Right lung (tissue), 2 donors: ENCODE measurements at regions not wholly inside any gene's neighbourhood (a gene's known extent, or its start where the extent isn't known, plus 50 kb on each side); places are given as distances from the start of the nearest gene placed in this dataset.

Experiments
- DNase-seq, 2 donors: peaks; one replicate each; pipeline ENCODE4 v3.0.0-alpha.2; 2013

- DNase-seq = no peak
These were observed 295.3 kb downstream of the AACS start for GRCh38 chr12:125360540-125360939.

GRCh38 chr12:125371033-125371432 lies 305.8 kb downstream of the AACS start:
- no peak for DNase-seq

GRCh38 chr12:125372085-125372484 lies 306.9 kb downstream of the AACS start:
- DNase-seq = no peak

- DNase-seq = no peak
These were observed 308.1 kb downstream of the AACS start for GRCh38 chr12:125373375-125373774.

GRCh38 chr12:125376422-125376821 lies 311.2 kb downstream of the AACS start:
- DNase-seq = no peak

GRCh38 chr12:125377093-125377492 lies 311.9 kb downstream of the AACS start:
- DNase-seq = no peak

GRCh38 chr12:125381373-125381772 lies 316.1 kb downstream of the AACS start:
- DNase-seq = no peak

- DNase-seq = no peak
These were observed 317.7 kb downstream of the AACS start for GRCh38 chr12:125382926-125383325.

GRCh38 chr12:125386652-125387051 lies 321.4 kb downstream of the AACS start:
- no peak for DNase-seq

GRCh38 chr12:125387206-125387605 lies 322.0 kb downstream of the AACS start:
- DNase-seq = no peak

- DNase-seq = no peak
These were observed 323.9 kb downstream of the AACS start for GRCh38 chr12:125389061-125389697.

- no peak for DNase-seq
These were observed 328.3 kb downstream of the AACS start for GRCh38 chr12:125393569-125393968.

- DNase-seq = no peak
These were observed 330.5 kb downstream of the AACS start for GRCh38 chr12:125395583-125396215.

- no peak for DNase-seq
These were observed 334.3 kb downstream of the AACS start for GRCh38 chr12:125399489-125399888.

- DNase-seq = no peak
These were observed 337.9 kb downstream of the AACS start for GRCh38 chr12:125402874-125403789.

- no peak for DNase-seq
These were observed 338.6 kb downstream of the AACS start for GRCh38 chr12:125403843-125404242.

- no peak for DNase-seq
These were observed 340.9 kb downstream of the AACS start for GRCh38 chr12:125406131-125406530.

GRCh38 chr12:125408718-125409117 lies 343.5 kb downstream of the AACS start:
- DNase-seq = no peak

- DNase-seq = no peak
These were observed 347.3 kb downstream of the AACS start for GRCh38 chr12:125412506-125412905.

GRCh38 chr12:125417446-125417845 lies 352.2 kb downstream of the AACS start:
- no peak for DNase-seq

- no peak for DNase-seq
These were observed 353.8 kb downstream of the AACS start for GRCh38 chr12:125418902-125419564.

GRCh38 chr12:125424909-125425308 lies 359.7 kb downstream of the AACS start:
- DNase-seq = no peak
